Esophagus (tissue), 2 donors: ENCODE measurements at regions not wholly inside any gene's neighbourhood (a gene's known extent, or its start where the extent isn't known, plus 50 kb on each side); places are given as distances from the start of the nearest gene placed in this dataset.

Experiments
- H3K27ac ChIP-seq, 2 donors: one replicate each; pipeline ENCODE4 v1.5.1; 2013; ENCODE audit warnings: low read depth in 2 of 2, mild to moderate bottlenecking in 2 of 2, inconsistent platforms in 1 of 2, low read length in 1 of 2, moderate library complexity in 1 of 2
- H3K27me3 ChIP-seq, 2 donors: one replicate each; pipeline ENCODE4 v1.6.1; 2013; ENCODE audit warnings: low read length in 2 of 2, control low read depth in 1 of 2, mild to moderate bottlenecking in 1 of 2; ENCODE audit not compliant: insufficient read depth in 2 of 2, control insufficient read depth in 1 of 2
- H3K36me3 ChIP-seq, 2 donors: one replicate each; pipeline ENCODE4 v1.6.1; 2013; ENCODE audit warnings: low read length in 1 of 2; ENCODE audit not compliant: control insufficient read depth in 2 of 2, insufficient read depth in 2 of 2
- H3K4me1 ChIP-seq, 2 donors: one replicate each; pipeline ENCODE4 v1.6.1; 2013; ENCODE audit warnings: low read length in 1 of 2; ENCODE audit not compliant: control insufficient read depth in 2 of 2, insufficient read depth in 2 of 2
- H3K4me3 ChIP-seq, 2 donors: one replicate each; pipeline ENCODE4 v1.5.1; 2013; ENCODE audit warnings: low read length in 2 of 2, mild to moderate bottlenecking in 2 of 2, low read depth in 1 of 2, moderate library complexity in 1 of 2
- H3K9me3 ChIP-seq, 2 donors: one replicate each; pipeline ENCODE4 v1.6.1; 2013; ENCODE audit warnings: mild to moderate bottlenecking in 2 of 2, low read depth in 1 of 2, low read length in 1 of 2, moderate library complexity in 1 of 2; ENCODE audit not compliant: control insufficient read depth in 2 of 2, insufficient read depth in 1 of 2
- WGBS, 2 donors: extraction: QIAGEN DNeasy Blood & Tissue Kit; methylation state at CpG; one replicate each; pipeline ENCODE4 v1.1.7; 2013; 5-methylcytosine and 5-hydroxymethylcytosine counted together
- donor health status: healthy with polysubstance abuse.
- donor health status: Bipolar disorder and iron deficiency.

DNA sequence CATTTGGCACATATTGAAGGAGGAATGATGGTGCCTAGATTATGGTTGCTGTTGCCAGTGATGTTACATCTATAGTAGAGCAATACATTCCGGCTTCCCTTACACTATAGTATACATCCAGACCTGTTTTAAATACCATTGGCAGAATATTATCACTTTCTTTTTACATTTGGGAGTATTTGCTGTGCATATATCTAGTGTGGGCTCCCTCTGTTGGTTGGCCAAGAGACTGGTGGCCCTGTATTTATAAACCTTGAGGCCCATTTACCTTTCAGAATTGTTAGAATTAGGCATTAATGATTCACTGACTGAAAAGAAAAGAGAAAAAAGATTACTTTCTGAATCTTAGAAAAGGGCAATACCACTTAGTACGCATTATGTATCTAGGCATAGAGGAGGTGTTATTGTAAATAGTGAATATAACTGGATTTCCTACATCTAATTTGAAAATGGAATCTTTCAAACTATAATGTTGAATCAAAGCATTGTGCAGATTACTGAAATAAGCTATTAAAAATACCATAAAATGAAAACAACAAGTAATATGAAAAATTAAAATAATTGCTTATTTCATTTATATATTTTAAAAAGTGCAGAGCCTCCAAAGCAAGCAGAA is 628.8 kb upstream of the MAN1A1 start:
- no peaks in the 10 kb centered on the region for H3K36me3 ChIP-seq
- H3K27ac ChIP-seq, result no peak overlapping the region
- no peaks in the 10 kb centered on the region for H3K27me3 ChIP-seq
- no peaks in the 10 kb centered on the region for H3K9me3 ChIP-seq
- WGBS, 2 donors, result 85 to 90% methylated on average over 2 of the region's 2 CpGs
- no peak overlapping the region for H3K4me3 ChIP-seq
- H3K4me1 ChIP-seq, result no peaks in the 10 kb centered on the region

DNA sequence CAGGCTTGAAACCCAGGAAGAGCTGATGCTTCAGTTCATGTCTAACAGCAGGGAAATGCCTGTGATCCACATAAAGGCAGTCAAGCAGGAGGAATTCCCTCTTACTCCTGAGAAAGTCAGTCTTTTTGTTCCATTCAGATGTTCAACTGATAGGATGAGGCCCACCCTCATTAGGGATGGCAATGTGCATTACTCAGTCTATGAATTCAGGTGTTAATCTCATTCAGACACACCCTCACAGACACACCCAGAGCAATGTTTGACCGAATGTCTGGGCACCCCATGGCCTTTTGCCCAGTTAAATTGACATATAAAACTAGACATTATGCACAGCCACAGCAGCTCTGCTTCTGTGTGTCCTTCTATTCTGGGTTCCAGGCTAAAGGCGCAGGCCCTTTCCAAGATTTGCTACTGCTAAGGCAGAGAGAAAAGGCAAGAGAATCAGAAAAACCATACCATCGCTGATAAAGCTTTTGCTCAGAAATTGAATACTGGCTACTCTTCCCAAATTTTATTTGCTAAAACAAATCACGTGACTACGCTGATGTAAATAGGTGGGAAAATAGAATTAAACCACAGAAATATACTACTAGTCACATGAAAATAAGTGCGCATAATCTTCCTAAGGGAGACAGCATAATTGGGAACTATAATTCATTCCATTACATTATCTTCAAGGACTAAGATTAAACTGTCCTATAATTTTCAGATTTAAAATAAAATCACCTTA is 625.0 kb upstream of the MAN1A1 start:
- Histone ChIP-seq H3K4me1 (no peaks in the 10 kb centered on the region), H3K27ac (no peak overlapping the region), H3K27me3 (no peaks in the 10 kb centered on the region), H3K36me3 (no peaks in the 10 kb centered on the region), H3K9me3 (no peaks in the 10 kb centered on the region), H3K4me3 (no peak overlapping the region)
- 90 to 92% methylated on average over 6 of the region's 6 CpGs for WGBS, 2 donors

DNA sequence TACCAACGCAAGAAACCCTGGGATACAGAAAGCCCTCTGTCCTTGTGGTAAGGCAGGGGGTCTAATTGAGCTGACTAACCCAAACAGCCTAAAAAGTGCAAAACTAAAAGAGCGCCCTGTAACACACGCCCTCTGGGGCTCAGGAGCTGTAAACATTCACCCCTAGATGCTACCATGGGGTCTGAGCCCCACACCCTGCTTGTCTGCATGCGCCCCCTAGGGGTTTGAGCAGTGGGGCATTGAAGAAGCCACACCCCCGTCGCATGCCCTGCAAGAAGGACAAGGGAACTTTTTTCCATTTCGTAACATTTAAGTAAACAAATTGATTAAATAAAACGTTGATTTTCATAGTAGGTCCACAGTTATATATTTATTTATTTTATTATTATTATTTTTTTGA is 616.9 kb upstream of the MAN1A1 start:
- Histone ChIP-seq H3K27ac (no peak overlapping the region), H3K9me3 (peaks cover 3 to 6% of the 10 kb centered on the region in 2 donors), H3K4me3 (no peak overlapping the region), H3K27me3 (no peaks in the 10 kb centered on the region), H3K36me3 (no peaks in the 10 kb centered on the region), H3K4me1 (no peaks in the 10 kb centered on the region)
- 88 to 89% methylated on average over 8 of the region's 8 CpGs for WGBS, 2 donors

DNA sequence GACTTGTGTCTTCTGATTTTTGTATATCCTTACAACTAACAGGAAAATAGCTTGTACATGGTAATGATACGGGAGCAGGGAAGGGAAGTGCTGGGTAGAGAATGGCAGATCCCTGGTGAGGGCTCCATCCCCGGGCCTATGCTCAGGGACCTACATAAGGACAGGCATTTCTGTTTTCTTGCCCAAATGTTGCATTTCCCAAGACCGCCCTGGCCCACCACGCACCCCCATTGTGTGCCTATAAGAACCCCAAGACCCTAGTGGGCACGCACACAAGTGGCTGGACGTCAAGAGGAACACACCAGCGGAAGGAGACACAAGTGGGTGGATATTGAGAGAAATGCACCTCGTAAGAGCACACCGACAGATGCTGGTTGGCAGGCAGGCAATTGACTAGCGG is 616.3 kb upstream of the MAN1A1 start:
- Histone ChIP-seq H3K4me1 (no peaks in the 10 kb centered on the region), H3K27me3 (no peaks in the 10 kb centered on the region), H3K9me3 (peaks cover 3 to 6% of the 10 kb centered on the region in 2 donors), H3K36me3 (no peaks in the 10 kb centered on the region), H3K4me3 (no peak overlapping the region), H3K27ac (no peak overlapping the region)
- 93 to 96% methylated on average over 10 of the region's 10 CpGs for WGBS, 2 donors

DNA sequence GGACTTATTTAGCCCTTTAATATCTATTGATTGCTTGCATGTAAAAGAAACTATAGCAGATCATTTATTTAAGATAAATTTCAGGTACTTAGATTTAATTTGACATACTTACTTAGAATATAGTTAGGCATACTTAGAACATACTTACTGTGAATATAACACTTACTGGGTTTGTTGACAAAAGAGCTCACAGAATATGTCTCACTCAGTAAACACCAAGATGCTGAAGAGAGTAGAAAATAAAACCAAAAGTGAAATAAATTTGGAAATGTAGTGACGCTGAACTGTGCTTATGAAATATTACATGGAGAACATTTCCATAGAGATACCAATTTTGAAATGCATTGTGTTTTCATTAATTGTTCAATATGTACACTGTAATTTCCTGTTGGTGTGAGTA is 615.4 kb upstream of the MAN1A1 start:
- peaks cover 3 to 6% of the 10 kb centered on the region in 2 donors for H3K9me3 ChIP-seq
- 77 to 80% methylated on average over 1 of the region's 1 CpG for WGBS, 2 donors
- H3K27me3 ChIP-seq, result no peaks in the 10 kb centered on the region
- H3K4me1 ChIP-seq, result no peaks in the 10 kb centered on the region
- no peak overlapping the region for H3K4me3 ChIP-seq
- no peaks in the 10 kb centered on the region for H3K36me3 ChIP-seq
- H3K27ac ChIP-seq, result no peak overlapping the region

DNA sequence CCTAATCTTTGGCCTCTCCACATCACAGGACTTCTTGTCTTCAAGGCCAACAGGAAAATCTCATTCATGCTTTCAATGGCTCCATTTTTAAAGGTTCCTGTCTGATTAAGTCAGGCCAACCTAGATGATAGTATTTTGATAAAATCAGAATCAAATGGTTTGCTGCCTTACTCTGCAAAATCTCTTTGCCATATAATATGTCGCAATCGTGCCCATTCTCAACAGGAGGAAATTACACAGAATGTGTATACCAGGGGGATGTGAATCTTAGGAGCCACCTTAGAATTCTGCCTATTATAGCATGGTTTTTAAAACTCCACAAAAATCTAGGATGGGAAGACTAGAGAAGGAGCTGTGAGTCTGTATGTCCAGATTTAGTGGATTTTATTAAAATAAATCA is 612.9 kb upstream of the MAN1A1 start:
- H3K4me3 ChIP-seq, result no peak overlapping the region

DNA sequence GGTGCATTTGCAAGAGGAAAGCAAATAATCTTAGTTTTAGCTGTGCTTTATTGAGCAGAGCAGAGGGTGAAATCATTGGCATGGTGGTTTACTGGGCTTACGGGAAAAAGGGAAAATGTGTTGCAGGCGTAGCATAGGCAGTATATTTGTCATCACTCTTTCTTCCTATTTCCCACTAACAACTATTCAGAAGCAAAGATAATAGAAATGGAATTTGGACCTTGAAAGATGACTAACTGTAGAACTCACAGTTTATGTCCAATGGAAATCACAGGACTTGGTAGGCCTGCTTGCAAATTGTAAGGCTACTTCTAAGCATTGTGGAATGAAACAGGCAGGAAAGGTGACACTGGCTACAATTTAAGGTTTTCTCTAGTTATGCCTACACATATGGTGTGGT is 611.9 kb upstream of the MAN1A1 start:
- Histone ChIP-seq H3K4me1 (no peaks in the 10 kb centered on the region), H3K9me3 (peaks cover 3 to 4% of the 10 kb centered on the region in 2 donors), H3K36me3 (no peaks in the 10 kb centered on the region), H3K4me3 (no peak overlapping the region), H3K27me3 (no peaks in the 10 kb centered on the region), H3K27ac (no peak overlapping the region)
- WGBS, 2 donors, result 88 to 96% methylated on average over 2 of the region's 2 CpGs

More for the DNA sequence above, 612.9 kb upstream of the MAN1A1 start:
- H3K27me3 ChIP-seq, result no peaks in the 10 kb centered on the region
- peaks cover 3 to 6% of the 10 kb centered on the region in 2 donors for H3K9me3 ChIP-seq
- 85 to 89% methylated on average over 2 of the region's 2 CpGs for WGBS, 2 donors
- no peaks in the 10 kb centered on the region for H3K4me1 ChIP-seq
- H3K27ac ChIP-seq, result no peak overlapping the region
- no peaks in the 10 kb centered on the region for H3K36me3 ChIP-seq

DNA sequence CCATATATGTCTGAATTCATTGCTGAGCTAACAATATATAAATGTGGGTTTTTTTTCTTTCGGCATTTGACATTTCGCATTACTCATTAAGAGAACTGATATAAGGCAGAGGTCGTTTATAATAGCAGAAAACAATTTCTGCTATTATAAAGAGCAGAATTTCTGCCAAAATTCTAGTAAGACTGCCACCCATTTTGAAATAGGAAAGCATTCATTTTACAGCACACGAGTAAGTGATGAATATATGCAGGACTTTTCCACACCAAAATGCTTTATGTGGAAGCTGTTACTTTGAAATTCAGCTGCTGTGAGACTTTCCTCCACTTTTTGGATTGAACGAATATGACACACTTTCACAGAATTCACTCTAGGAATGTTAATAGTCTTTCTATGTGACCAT is 610.9 kb upstream of the MAN1A1 start:
- Histone ChIP-seq H3K27ac (no peak overlapping the region), H3K9me3 (no peaks in the 10 kb centered on the region), H3K4me1 (no peaks in the 10 kb centered on the region), H3K4me3 (no peak overlapping the region), H3K36me3 (no peaks in the 10 kb centered on the region), H3K27me3 (no peaks in the 10 kb centered on the region)
- WGBS, 2 donors, result 69 to 74% methylated on average over 5 of the region's 5 CpGs

DNA sequence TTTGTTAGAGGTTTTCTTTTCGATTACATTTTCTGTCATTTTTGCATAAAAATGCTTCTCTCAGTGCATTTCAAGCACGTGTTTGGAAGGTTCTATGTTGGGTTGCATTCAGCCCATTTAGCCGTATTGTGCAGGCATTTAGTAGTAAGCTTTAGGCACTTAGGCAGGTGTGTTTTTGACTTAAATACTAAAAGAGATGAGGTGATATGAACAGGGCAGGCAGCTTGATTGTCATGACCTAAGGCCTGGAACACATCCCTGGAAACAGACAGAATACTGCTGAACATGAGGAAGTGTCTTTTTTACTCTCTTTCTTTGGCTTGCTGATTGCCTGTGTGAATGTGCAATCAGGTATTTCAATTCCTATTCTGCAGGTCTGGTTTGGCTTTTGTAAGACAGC is 610.5 kb upstream of the MAN1A1 start:
- H3K27me3 ChIP-seq, result no peaks in the 10 kb centered on the region
- 65 to 69% methylated on average over 3 of the region's 3 CpGs for WGBS, 2 donors
- H3K9me3 ChIP-seq, result no peaks in the 10 kb centered on the region
- H3K27ac ChIP-seq, result no peak overlapping the region
- H3K36me3 ChIP-seq, result no peaks in the 10 kb centered on the region
- H3K4me1 ChIP-seq, result no peaks in the 10 kb centered on the region
- H3K4me3 ChIP-seq, result no peak overlapping the region

DNA sequence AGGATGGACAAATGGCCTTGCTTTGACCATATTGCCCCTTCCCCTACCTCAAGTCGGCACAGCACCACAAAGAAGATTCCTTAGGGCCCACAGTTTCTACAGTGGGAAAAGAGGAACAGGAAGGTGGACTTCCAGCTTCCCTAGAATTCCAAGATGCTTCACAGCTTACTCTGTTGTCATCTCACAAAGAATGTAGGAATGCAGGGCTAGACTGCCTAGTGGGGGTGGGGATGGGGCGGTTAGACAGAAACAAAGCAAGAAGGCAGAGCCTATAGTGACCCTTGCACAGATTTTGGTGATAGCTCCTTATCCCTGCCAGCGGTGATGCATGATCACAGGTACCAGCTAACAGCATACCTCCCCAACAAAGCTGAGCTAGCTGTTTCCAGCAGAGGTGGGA is 607.6 kb upstream of the MAN1A1 start:
- H3K4me1 ChIP-seq, result no peaks in the 10 kb centered on the region
- no peak overlapping the region for H3K4me3 ChIP-seq
- H3K9me3 ChIP-seq, result no peaks in the 10 kb centered on the region
- no peaks in the 10 kb centered on the region for H3K36me3 ChIP-seq
- H3K27me3 ChIP-seq, result no peaks in the 10 kb centered on the region
- WGBS, 2 donors, result 80 to 83% methylated on average over 3 of the region's 3 CpGs
- no peak overlapping the region for H3K27ac ChIP-seq
